GM20000 (cell line): ENCODE measurements at regions not wholly inside any gene's neighbourhood (a gene's known extent, or its start where the extent isn't known, plus 50 kb on each side); places are given as distances from the start of the nearest gene placed in this dataset.

Source experiments
- DNase-seq: peaks from one replicate; pipeline ENCODE4 v3.0.0; 2012; ENCODE audit warnings: low spot score
- TF ChIP-seq, protein P1 (sequence below): IDR thresholded peaks from 2 replicates; pipeline ENCODE4 v1.5.1; 2012; ENCODE audit warnings: mild to moderate bottlenecking, control low read depth; ENCODE audit errors: extremely low read depth, missing control alignments

DNA sequence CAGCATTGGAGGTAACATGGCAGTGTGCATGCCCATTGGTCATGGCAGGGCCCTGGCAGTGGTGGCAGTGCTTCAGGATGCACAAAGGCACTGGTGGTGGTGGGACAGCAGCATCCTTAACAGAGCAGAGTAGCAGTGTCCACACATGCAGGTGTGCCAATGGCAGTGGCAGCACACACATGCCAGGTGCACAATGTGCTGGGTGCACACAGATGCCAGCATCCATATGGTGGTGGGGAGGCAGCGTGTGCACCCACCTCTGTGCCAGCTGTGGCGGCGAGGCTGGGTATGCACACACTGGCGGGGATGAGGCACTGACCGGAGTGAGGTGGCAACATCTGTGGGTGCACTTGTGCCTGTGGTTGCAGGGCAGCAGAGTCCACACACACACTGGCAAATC, 150.6 kb downstream of the SI start:
- no peak for DNase-seq
- TF ChIP-seq, protein P1, sequence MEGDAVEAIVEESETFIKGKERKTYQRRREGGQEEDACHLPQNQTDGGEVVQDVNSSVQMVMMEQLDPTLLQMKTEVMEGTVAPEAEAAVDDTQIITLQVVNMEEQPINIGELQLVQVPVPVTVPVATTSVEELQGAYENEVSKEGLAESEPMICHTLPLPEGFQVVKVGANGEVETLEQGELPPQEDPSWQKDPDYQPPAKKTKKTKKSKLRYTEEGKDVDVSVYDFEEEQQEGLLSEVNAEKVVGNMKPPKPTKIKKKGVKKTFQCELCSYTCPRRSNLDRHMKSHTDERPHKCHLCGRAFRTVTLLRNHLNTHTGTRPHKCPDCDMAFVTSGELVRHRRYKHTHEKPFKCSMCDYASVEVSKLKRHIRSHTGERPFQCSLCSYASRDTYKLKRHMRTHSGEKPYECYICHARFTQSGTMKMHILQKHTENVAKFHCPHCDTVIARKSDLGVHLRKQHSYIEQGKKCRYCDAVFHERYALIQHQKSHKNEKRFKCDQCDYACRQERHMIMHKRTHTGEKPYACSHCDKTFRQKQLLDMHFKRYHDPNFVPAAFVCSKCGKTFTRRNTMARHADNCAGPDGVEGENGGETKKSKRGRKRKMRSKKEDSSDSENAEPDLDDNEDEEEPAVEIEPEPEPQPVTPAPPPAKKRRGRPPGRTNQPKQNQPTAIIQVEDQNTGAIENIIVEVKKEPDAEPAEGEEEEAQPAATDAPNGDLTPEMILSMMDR: no peak

DNA sequence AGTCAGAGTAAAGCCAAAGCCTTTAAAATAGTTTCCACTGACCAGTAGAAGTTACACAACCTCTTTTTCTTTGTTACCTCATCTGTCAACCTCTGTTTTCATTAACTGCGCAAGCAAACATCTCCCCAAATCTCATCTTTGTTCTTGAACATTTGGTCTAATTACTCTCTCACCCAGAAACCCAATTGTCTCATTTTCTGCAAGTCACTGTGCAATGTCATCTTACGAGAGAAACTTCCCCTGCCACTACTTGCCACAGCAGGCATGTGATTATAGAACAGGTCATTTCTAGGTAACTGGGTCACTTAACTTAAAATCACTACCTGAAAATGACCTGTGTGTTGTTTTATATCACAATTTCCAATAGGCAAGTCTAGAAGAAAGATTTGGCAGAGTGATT, 159.4 kb downstream of the SI start:
- TF ChIP-seq, protein P1: no peak
- DNase-seq: no peak

DNA sequence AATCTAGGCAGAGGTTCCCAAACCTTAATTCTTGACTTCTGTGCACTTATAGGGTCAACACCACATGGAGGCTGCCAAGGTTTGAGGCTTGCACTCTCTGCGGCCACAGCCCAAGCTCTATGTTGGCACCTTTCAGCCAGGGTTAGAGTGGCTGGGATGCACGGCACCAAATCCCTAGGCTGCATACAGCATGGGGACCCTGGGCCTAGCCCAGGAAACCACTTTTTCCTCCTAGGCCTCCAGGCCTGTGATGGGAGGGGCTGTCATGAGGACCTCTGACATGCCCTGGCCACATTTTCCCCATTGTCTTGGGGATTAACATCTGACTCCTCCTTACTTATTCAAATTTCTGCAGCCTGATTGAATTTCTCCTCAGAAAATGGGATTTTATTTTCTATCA, 165.4 kb downstream of the SI start:
- no peak for DNase-seq

DNA sequence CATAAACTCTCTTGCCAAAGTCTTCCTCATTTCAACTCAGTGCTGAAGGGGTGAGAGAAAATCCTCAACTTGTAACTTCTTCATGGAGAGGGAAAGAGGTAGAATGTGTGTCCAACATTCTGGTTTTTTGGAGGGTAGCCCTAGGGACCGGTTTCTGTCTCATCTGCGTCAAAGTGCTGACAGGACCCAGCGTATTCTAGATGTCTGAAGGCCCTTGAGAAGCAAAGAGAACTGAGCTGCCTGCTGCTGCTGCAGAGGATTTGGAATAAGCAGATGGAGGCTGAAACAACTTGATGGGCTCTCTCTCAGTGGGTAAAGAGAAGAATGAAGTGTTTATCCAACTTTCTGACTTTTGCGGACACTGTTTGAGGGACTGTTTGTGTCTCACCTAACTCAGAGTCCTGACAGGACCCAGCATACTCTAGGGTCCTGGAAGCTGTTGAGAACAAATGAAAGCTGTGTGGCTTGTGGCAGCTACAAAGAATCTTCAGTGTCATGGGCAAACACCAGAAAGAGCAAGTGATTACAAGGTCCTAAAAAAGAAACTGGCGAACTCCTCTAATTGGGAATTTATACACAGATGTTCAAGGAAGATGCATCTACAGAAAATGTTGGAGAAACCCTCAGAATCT, 174.4 kb downstream of the SI start:
- TF ChIP-seq, protein P1: no peak
- DNase-seq: no peak

More for the DNA sequence above, 165.4 kb downstream of the SI start:
- TF ChIP-seq, protein P1: no peak

DNA sequence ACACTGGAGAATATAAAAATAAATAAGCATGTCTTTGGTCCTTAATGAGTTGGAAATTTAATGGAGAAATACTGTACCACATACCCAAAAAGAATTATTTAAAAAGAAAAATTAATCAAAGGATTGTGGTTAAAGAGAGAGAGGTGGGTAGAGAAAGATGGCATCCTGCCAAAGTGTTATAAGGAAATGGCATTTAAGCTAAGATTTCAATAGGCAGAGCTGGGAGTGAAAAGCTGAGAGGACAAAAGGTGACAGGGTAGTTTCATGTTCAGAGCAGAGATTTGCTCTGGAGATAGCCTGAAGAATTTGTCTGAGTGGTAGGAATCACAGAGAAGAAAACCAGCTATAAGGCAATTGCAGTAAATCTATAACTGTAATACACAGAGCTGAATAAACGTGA, 181.0 kb downstream of the SI start:
- TF ChIP-seq, protein P1: no peak
- DNase-seq: no peak

DNA sequence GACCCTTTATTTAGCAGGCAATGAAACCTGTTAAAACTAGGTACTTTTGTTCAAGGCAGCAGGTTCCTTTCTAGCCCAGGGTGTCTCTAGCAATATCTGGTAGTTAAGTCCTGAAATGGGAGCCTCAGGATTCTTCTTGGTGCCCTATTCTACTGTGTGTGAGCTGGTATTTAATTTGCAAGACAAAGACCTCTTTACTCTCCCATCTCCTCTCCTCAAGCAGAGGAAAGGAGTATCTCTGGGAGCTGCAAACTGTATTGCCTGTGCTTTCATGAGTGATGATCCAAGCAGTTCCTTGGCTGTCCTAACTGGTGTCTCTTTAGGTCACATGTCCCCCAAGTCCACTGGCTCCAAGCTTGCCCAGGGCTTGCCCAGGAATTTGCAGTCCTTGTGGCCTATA, 188.2 kb downstream of the SI start:
- TF ChIP-seq, protein P1: no peak
- no peak for DNase-seq

DNA sequence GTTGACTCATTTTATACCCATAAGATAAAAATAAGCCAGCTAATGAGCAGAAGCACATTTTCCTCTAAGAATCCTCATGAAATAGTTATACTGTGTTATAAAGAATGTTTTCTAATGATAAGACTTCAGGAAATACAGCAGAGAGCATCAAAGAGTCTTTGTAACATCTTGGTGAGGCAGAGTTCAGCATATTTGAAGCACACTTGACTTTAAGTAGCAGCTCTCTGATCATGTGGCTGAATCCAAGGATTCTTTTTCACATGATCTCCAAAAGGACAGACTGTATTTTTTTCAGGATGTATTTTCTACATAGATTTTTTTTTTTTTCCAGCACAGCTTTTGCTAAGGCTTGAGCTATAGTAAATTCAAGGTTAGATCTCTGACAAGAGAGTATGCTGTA, 195.1 kb downstream of the SI start:
- TF ChIP-seq, protein P1: no peak

More for the DNA sequence above, 195.1 kb downstream of the SI start:
- DNase-seq: no peak
